PC-9 (cell line): ENCODE measurements at regions not wholly inside any gene's neighbourhood (a gene's known extent, or its start where the extent isn't known, plus 50 kb on each side); places are given as distances from the start of the nearest gene placed in this dataset.

Source experiments
- BruUV-seq: library from RNA; stranded (reverse); fragments of 400-500 nt; replicated peaks from 2 replicates; lab custom pipeline; 2021; lab: Mats Ljungman, UMichigan
- CTCF ChIA-PET: fragments of 300-600 bp; sonication (Branson Sonifier 250); formaldehyde crosslinking; loops from one replicate; lab custom pipeline; 2022; ENCODE audit warnings: antibody characterized with exemption; lab: Charles Lee
- POLR2A ChIA-PET: fragments of 300-600 bp; sonication (Branson Sonifier 250); formaldehyde crosslinking; loops from one replicate; lab custom pipeline; 2022; ENCODE audit warnings: antibody characterized with exemption; ENCODE audit not compliant: unreplicated experiment; lab: Charles Lee
- DNase-seq, 2 experiments: peaks; one replicate each; pipeline versions ENCODE4 v3.0.0 to v3.0.0-alpha.2; 2015 to 2022; ENCODE audit warnings: mixed read lengths in 1 of 2
- H2AFZ ChIP-seq: fragments of 200-600 bp; sonication (generic); 2 replicates; pipeline ENCODE4 v1.8.1; 2017; ENCODE audit warnings: antibody characterized with exemption
- H3F3A ChIP-seq: fragments of 200-600 bp; sonication (generic); 2 replicates; pipeline ENCODE4 v1.8.1; 2017; ENCODE audit warnings: antibody characterized with exemption, mild to moderate bottlenecking, low read depth; ENCODE audit not compliant: insufficient read depth
- H3K27ac ChIP-seq: fragments of 200-600 bp; sonication (generic); 2 replicates; pipeline ENCODE4 v1.6.1; 2016; ENCODE audit warnings: mixed run types
- H3K27me3 ChIP-seq: fragments of 200-600 bp; sonication (generic); 2 replicates; pipeline ENCODE4 v1.6.1; 2016; ENCODE audit warnings: low read depth, mixed run types; ENCODE audit not compliant: insufficient read depth
- H3K36me3 ChIP-seq: fragments of 200-600 bp; sonication (generic); 2 replicates; pipeline ENCODE4 v1.6.1; 2016; ENCODE audit warnings: low read depth, mixed run types
- H3K4me1 ChIP-seq: fragments of 200-600 bp; sonication (generic); replicated peaks from 2 replicates; pipeline ENCODE4 v1.6.1; 2016; ENCODE audit warnings: mixed run types; ENCODE audit not compliant: insufficient read depth
- H3K4me2 ChIP-seq: fragments of 200-600 bp; sonication (generic); 2 replicates; pipeline ENCODE4 v1.6.1; 2017; ENCODE audit warnings: mixed run types
- H3K4me3 ChIP-seq: fragments of 200-600 bp; sonication (generic); 2 replicates; pipeline ENCODE4 v1.6.1; 2016; ENCODE audit warnings: mixed run types
- H3K79me2 ChIP-seq: fragments of 200-600 bp; sonication (generic); 2 replicates; pipeline ENCODE4 v1.6.1; 2017; ENCODE audit warnings: low read depth, mixed run types
- H3K9me2 ChIP-seq: fragments of 200-600 bp; sonication (generic); 2 replicates; pipeline ENCODE4 v1.8.1; 2017; ENCODE audit warnings: mild to moderate bottlenecking; ENCODE audit not compliant: insufficient read depth
- H3K9me3 ChIP-seq: fragments of 200-600 bp; sonication (generic); 2 replicates; pipeline ENCODE4 v1.8.1; 2016; ENCODE audit warnings: low read depth; ENCODE audit not compliant: insufficient read depth
- H4K20me1 ChIP-seq: fragments of 200-600 bp; sonication (generic); 2 replicates; pipeline ENCODE4 v1.8.1; 2017; ENCODE audit not compliant: insufficient read depth
- EZH2 ChIP-seq: fragments of 200-600 bp; sonication (generic); IDR thresholded peaks from 2 replicates; pipeline ENCODE4 v1.8.0; 2017; ENCODE audit warnings: antibody characterized with exemption, low read depth
- intact Hi-C: fragments of 100-400 bp; cut with micrococcal nuclease; formaldehyde crosslinking; loops from one replicate; pipeline ENCODE4 v1.10.0; 2022; ENCODE audit not compliant: unreplicated experiment
- TF ChIP-seq, protein P1 (sequence below): fragments of 200-600 bp; sonication (generic); conservative IDR thresholded peaks from 2 replicates; pipeline ENCODE4 v1.6.1; 2017; ENCODE audit warnings: mixed run types, antibody characterized with exemption, mild to moderate bottlenecking, moderate library complexity

DNA sequence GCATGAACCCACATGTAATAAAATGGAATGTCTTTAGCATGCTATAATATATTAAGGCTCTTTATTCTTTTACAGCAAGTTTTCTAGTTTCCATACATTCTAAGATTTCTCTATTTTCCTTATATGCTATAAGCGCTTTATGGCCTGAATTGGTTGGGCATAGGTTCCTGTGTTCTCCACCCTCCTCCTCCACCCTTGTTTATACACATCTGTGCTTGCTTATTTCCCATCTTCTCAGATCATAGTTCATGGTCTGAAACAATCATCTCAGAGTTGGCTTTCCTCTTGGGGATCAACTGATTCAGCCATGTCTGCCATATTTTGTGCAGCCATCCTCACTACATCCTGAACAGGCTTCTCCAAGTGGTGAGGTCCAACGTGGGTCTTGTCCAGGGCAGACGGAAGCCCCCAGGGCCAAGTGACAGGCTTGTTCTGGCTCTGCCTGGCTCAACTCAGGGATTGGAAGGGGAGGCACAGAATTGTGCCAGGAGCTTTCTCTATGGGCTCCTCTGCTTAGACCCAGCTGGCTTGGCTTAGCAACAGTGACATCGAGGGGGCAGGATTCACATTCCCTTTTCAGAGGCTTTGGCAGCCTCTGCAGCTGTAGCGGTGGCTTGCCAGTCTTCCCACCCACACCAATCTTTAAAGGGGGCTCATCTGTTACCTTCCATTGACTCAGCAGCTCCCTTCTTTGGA, 327.3 kb downstream of the PTEN start:
- Histone ChIP-seq H3K4me1 (no peaks in the 10 kb centered on the region), H3K9me2 (no peaks in the 10 kb centered on the region), H3K4me2 (no peak overlapping the region), H3K27me3 (no peaks in the 10 kb centered on the region), H3K79me2 (no peaks in the 10 kb centered on the region), H3K4me3 (no peak overlapping the region), H2AFZ (no peak overlapping the region), H3K9me3 (no peaks in the 10 kb centered on the region), H4K20me1 (no peaks in the 10 kb centered on the region), H3K27ac (no peak overlapping the region), H3F3A (no peaks in the 10 kb centered on the region), H3K36me3 (no peaks in the 10 kb centered on the region)
- no TSS peak for BruUV-seq
- intact Hi-C loops, result no loop called here
- ChIA-PET CTCF (no interaction called here), POLR2A (no interaction called here)
- DNase-seq, result no peak
- no peak for TF ChIP-seq EZH2
- TF ChIP-seq, protein P1, sequence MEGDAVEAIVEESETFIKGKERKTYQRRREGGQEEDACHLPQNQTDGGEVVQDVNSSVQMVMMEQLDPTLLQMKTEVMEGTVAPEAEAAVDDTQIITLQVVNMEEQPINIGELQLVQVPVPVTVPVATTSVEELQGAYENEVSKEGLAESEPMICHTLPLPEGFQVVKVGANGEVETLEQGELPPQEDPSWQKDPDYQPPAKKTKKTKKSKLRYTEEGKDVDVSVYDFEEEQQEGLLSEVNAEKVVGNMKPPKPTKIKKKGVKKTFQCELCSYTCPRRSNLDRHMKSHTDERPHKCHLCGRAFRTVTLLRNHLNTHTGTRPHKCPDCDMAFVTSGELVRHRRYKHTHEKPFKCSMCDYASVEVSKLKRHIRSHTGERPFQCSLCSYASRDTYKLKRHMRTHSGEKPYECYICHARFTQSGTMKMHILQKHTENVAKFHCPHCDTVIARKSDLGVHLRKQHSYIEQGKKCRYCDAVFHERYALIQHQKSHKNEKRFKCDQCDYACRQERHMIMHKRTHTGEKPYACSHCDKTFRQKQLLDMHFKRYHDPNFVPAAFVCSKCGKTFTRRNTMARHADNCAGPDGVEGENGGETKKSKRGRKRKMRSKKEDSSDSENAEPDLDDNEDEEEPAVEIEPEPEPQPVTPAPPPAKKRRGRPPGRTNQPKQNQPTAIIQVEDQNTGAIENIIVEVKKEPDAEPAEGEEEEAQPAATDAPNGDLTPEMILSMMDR, result no peak

DNA sequence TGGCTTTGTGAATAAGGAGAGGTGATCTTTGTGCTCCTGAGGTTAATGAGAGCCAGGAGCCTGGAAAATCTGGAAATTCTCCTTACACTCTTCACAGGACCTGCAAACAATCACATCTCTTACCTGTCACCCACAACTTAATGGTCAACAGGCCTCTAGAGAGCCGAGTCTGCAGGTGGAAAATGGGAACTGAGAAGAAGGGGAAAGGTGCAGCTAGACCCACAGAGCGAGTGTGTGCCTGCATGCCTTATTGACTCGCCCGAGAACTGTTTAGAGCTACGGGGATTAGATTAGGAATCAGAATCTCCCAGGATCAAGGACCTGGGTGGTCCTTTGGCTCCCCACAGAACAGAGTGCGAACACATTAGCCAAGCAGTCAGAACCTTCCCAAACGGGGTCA, 329.6 kb downstream of the PTEN start:
- Histone ChIP-seq H3K27me3 (no peaks in the 10 kb centered on the region), H3K79me2 (no peaks in the 10 kb centered on the region), H2AFZ (no peak overlapping the region), H3F3A (no peaks in the 10 kb centered on the region), H3K4me3 (no peak overlapping the region), H3K4me1 (no peaks in the 10 kb centered on the region), H3K9me3 (no peaks in the 10 kb centered on the region), H3K4me2 (no peak overlapping the region), H3K36me3 (no peaks in the 10 kb centered on the region), H3K9me2 (no peaks in the 10 kb centered on the region), H3K27ac (no peak overlapping the region), H4K20me1 (no peaks in the 10 kb centered on the region)
- TF ChIP-seq, protein P1, result no peak
- TF ChIP-seq EZH2, result no peak
- ChIA-PET POLR2A (no interaction called here), CTCF (no interaction called here)
- no TSS peak for BruUV-seq
- intact Hi-C loops, result no loop called here
- DNase-seq, result no peak

DNA sequence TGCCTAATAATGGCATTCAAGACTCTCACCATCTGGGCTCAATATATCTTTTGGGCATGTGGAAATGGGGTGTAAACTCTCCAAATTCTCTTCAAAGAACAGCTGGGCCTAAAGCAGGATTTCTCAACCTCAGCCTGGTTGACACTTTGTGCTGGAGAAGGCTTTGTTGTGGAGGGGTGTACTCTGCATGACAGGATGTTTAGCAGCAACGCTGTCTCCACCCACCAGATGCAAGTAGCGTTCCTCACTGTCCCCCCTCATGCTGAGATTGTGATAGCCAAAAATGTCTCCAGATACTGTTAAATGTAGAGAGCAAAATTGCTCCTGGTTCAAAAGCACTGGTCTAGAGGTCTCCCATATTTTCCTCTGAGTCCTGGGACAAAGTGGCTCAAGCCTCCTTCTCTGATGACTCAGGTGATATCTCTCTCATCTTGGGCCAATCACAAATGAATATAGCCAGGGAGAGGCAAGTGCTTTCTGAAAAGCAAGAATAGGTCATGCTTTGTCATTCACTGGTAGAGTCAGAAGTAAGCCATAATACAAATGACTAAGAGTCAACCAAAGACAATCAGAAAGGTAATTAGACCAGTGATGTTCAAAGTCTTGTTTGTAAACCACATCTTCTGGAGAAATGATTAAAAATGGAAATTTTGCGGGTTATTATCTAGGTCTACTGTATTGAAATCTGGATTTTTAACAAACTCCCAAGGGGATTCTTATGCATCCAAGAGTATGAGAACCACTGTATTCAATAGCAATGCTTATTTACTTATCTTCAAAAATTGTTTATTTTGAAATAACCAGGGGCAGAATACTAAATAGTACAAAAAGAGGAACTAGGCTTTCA, 330.8 kb downstream of the PTEN start:
- POLR2A ChIA-PET, result no interaction called here
- Histone ChIP-seq H2AFZ (no peak overlapping the region), H3K4me3 (no peak overlapping the region), H3K79me2 (no peaks in the 10 kb centered on the region), H3K4me2 (no peak overlapping the region), H4K20me1 (no peaks in the 10 kb centered on the region), H3K4me1 (no peaks in the 10 kb centered on the region), H3K9me3 (no peaks in the 10 kb centered on the region), H3K36me3 (no peaks in the 10 kb centered on the region), H3F3A (no peaks in the 10 kb centered on the region), H3K27me3 (no peaks in the 10 kb centered on the region), H3K27ac (no peak overlapping the region), H3K9me2 (no peaks in the 10 kb centered on the region)
- intact Hi-C loops, result no loop called here
- DNase-seq, result peak; percentile 10 to 48
- TF ChIP-seq, protein P1, result no peak
- no peak for TF ChIP-seq EZH2
- BruUV-seq, result no TSS peak
- CTCF ChIA-PET, result no interaction called here
